GM12872 (cell line): ENCODE measurements at regions not wholly inside any gene's neighbourhood (a gene's known extent, or its start where the extent isn't known, plus 50 kb on each side); places are given as distances from the start of the nearest gene placed in this dataset.

Experiments
- CTCF ChIP-seq: IDR thresholded peaks from 3 replicates; pipeline ENCODE4 v1.5.1; 2011; ENCODE audit warnings: low read depth, mild to moderate bottlenecking, low read length, moderate library complexity; ENCODE audit not compliant: insufficient read depth

- TF ChIP-seq CTCF: no peak
Measured at GRCh38 chr18:53701697-53702096, 522.8 kb downstream of the MBD2 start.

DNA sequence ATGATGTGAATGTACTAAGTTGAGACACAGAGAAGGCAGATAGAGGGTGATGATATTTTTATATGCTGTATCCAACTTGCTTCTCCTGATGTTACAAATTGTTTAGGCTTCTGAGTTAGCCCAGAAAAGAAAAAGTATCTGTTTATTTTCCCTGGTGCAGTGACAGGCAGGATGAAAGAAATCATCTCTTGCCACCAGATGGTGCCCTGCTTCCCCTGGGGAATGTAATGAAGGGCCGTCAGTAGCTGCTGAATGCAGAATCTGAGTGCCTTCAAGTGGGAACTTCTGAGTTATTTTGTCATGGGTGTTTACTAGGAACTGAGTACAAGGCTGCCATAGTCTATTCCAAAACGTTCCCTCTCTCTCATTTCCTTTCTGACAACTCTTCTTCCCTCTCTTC lies 525.6 kb downstream of the MBD2 start:
- TF ChIP-seq CTCF: peak; percentile 44; the same call in 2 of the 3 replicates

DNA sequence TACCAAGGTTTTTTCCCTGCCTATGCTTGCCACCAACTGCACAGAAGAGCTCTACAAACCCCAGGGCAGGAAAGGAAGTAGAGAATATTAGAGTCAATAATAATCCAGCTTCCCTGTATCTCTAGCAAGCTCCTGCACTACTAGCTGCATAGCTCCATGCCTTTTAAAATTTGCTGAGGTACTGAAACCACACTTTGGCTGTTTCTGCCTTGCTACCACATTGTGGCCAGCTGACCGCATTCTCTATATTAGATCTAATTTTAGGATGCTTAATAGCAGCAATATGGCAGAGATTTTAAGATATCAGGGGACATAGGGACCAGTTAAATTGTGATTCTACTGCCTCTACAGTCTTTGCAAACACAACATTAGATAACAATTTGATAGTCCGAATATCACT lies 534.6 kb downstream of the MBD2 start:
- TF ChIP-seq CTCF: no peak

DNA sequence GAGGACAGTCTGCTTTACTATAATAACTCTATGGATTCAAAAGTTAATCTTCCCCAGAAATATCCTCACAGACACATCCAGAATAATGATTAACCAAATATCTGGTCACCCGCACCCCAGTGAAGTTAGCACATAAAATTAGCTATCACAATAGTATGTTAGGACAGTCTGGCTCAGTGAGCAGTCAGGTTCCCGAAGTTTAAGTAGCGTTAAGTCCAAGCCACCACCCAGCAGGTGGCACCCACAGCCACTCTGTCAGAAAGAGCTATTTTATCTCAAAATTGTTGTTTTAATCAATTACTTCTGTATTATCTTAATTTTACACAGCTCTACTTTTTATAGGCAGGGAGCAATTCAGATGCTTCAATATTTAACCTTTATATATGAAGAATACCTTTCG lies 537.5 kb downstream of the MBD2 start:
- TF ChIP-seq CTCF: no peak

GRCh38 chr18:53682796-53683195 lies 541.7 kb downstream of the MBD2 start:
- no peak for TF ChIP-seq CTCF

- TF ChIP-seq CTCF: no peak
Measured at GRCh38 chr18:53677480-53677879, 547.0 kb downstream of the MBD2 start.

DNA sequence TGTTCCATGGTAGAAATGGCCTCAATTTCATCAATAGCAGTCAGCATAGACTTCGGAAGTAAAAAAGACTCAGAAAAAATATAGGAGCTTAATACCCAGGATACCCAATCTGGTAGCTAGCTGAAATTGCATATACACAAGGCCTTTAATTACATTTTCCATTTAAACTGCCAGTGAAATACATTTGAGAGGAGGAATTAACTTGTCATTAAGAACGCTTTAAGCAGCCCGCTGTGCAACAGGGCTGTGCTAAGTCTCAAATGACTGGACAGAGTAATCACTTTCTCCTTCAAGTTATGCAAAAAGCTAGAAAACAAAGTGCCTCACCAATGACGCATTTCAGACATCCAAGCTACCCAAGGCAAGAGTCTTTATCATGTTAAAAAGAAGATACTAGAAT lies 558.8 kb downstream of the MBD2 start:
- TF ChIP-seq CTCF: no peak

- no peak for TF ChIP-seq CTCF
Measured at GRCh38 chr18:53664575-53664974, 559.9 kb downstream of the MBD2 start.
